H9 (cell line): ENCODE measurements at regions not wholly inside any gene's neighbourhood (a gene's known extent, or its start where the extent isn't known, plus 50 kb on each side); places are given as distances from the start of the nearest gene placed in this dataset.

Source experiments
- DNase-seq: peaks from one replicate; pipeline ENCODE4 v3.0.0-alpha.2; 2017
- H2AFZ ChIP-seq: one replicate; pipeline ENCODE4 v1.6.1; 2013; ENCODE audit warnings: mild to moderate bottlenecking, low read length, control low read depth, moderate library complexity
- H2AK5ac ChIP-seq: 2 replicates; pipeline ENCODE4 v1.6.1; 2013; ENCODE audit warnings: low read length, control low read depth, mixed read lengths; ENCODE audit not compliant: insufficient read length
- H2BK120ac ChIP-seq: one replicate; pipeline ENCODE4 v1.6.1; 2013; ENCODE audit warnings: low read depth, mild to moderate bottlenecking, low read length, control low read depth, inconsistent platforms; ENCODE audit not compliant: poor library complexity, severe bottlenecking
- H2BK12ac ChIP-seq: 2 replicates; pipeline ENCODE4 v1.6.1; 2013; ENCODE audit warnings: low read length, control low read depth, mixed read lengths, low read depth; ENCODE audit not compliant: insufficient read length
- H2BK15ac ChIP-seq: 2 replicates; pipeline ENCODE4 v1.6.1; 2013; ENCODE audit warnings: low read depth, low read length, control low read depth
- H2BK20ac ChIP-seq: one replicate; pipeline ENCODE4 v1.6.1; 2013; ENCODE audit warnings: low read depth, mild to moderate bottlenecking, low read length, control low read depth, inconsistent platforms; ENCODE audit not compliant: poor library complexity, severe bottlenecking
- H2BK5ac ChIP-seq: 2 replicates; pipeline ENCODE4 v1.6.1; 2013; ENCODE audit warnings: low read length, control low read depth, mixed read lengths; ENCODE audit not compliant: insufficient read length
- H3K14ac ChIP-seq: 2 replicates; pipeline ENCODE4 v1.6.1; 2013; ENCODE audit warnings: low read length, control low read depth; ENCODE audit not compliant: insufficient read depth
- H3K18ac ChIP-seq: 2 replicates; pipeline ENCODE4 v1.6.1; 2013; ENCODE audit warnings: low read depth, mild to moderate bottlenecking, mixed read lengths, low read length, control low read depth; ENCODE audit not compliant: insufficient read length
- H3K23ac ChIP-seq: 2 replicates; pipeline ENCODE4 v1.6.1; 2013; ENCODE audit warnings: low read length, control low read depth, mixed read lengths, low read depth; ENCODE audit not compliant: insufficient read length
- H3K23me2 ChIP-seq: 2 replicates; pipeline ENCODE4 v1.6.1; 2013; ENCODE audit warnings: low read depth, mild to moderate bottlenecking, mixed read lengths, low read length, control low read depth; ENCODE audit not compliant: insufficient read length, poor library complexity, severe bottlenecking
- H3K27ac ChIP-seq: 2 replicates; pipeline ENCODE4 v1.5.1; 2013; ENCODE audit warnings: low read length, control low read depth, mixed read lengths, low read depth; ENCODE audit not compliant: insufficient read length
- H3K27me3 ChIP-seq: 2 replicates; pipeline ENCODE4 v1.6.1; 2013; ENCODE audit warnings: low read length, control low read depth, inconsistent platforms; ENCODE audit not compliant: insufficient read depth
- H3K4ac ChIP-seq: 2 replicates; pipeline ENCODE4 v1.6.1; 2013; ENCODE audit warnings: low read depth, mild to moderate bottlenecking, control low read depth, inconsistent platforms, low read length, moderate library complexity
- H3K4me1 ChIP-seq: 2 replicates; pipeline ENCODE4 v1.6.1; 2013; ENCODE audit warnings: low read length, control low read depth, inconsistent platforms; ENCODE audit not compliant: insufficient read depth
- H3K4me2 ChIP-seq: 2 replicates; pipeline ENCODE4 v1.6.1; 2013; ENCODE audit warnings: low read length, control low read depth, mixed read lengths; ENCODE audit not compliant: insufficient read length, insufficient read depth
- H3K56ac ChIP-seq: 2 replicates; pipeline ENCODE4 v1.6.1; 2013; ENCODE audit warnings: low read depth, mild to moderate bottlenecking, mixed read lengths, low read length, control low read depth; ENCODE audit not compliant: insufficient read length
- H3K79me1 ChIP-seq: 2 replicates; pipeline ENCODE4 v1.6.1; 2013; ENCODE audit warnings: low read depth, mild to moderate bottlenecking, moderate library complexity, low read length, control low read depth, inconsistent platforms; ENCODE audit not compliant: insufficient read depth, poor library complexity, severe bottlenecking
- H3K79me2 ChIP-seq: 2 replicates; pipeline ENCODE4 v1.6.1; 2013; ENCODE audit warnings: low read length, control low read depth, inconsistent platforms; ENCODE audit not compliant: insufficient read depth
- H3K9ac ChIP-seq: 2 replicates; pipeline ENCODE4 v1.6.1; 2013; ENCODE audit warnings: low read length, control low read depth, mixed read lengths; ENCODE audit not compliant: insufficient read length; ENCODE audit errors: extremely low read depth
- H3K9me3 ChIP-seq: one replicate; pipeline ENCODE4 v1.6.1; 2013; ENCODE audit warnings: low read depth, low read length, inconsistent platforms; ENCODE audit not compliant: control insufficient read depth
- H3T11ph ChIP-seq: one replicate; pipeline ENCODE4 v1.6.1; 2013; ENCODE audit warnings: mild to moderate bottlenecking, low read length, control low read depth, inconsistent platforms
- H4K20me1 ChIP-seq: one replicate; pipeline ENCODE4 v1.6.1; 2013; ENCODE audit not compliant: control insufficient read depth, insufficient read length, insufficient read depth
- H4K5ac ChIP-seq: 2 replicates; pipeline ENCODE4 v1.6.1; 2013; ENCODE audit warnings: low read depth, mild to moderate bottlenecking, mixed read lengths, low read length, control low read depth; ENCODE audit not compliant: insufficient read length
- H4K8ac ChIP-seq: replicated peaks from 2 replicates; pipeline ENCODE4 v1.6.1; 2013; ENCODE audit warnings: low read length, control low read depth, mixed read lengths, low read depth; ENCODE audit not compliant: insufficient read length
- H4K91ac ChIP-seq: 2 replicates; pipeline ENCODE4 v1.6.1; 2013; ENCODE audit warnings: low read depth, mild to moderate bottlenecking, moderate library complexity, mixed read lengths, low read length, control low read depth; ENCODE audit not compliant: insufficient read length
- H3K27ac Mint-ChIP-seq, 3 experiments: 2 replicates in 2 of 3; 3 replicates in 1 of 3; pipeline ENCODE4 v1.8.0; 2020 to 2021; ENCODE audit warnings: mixed read lengths in 3 of 3, mild to moderate bottlenecking in 1 of 3, moderate library complexity in 1 of 3
- H3K27me3 Mint-ChIP-seq: 2 replicates; pipeline ENCODE4 v1.8.0; 2021; ENCODE audit warnings: low read depth, mild to moderate bottlenecking, moderate library complexity, mixed read lengths
- H3K36me3 Mint-ChIP-seq, 3 experiments: 2 replicates in 2 of 3; 3 replicates in 1 of 3; pipeline ENCODE4 v1.8.0; 2020 to 2021; ENCODE audit warnings: low read depth in 3 of 3, mixed read lengths in 3 of 3; ENCODE audit not compliant: insufficient read depth in 1 of 3
- H3K4me1 Mint-ChIP-seq, 2 experiments: 2 replicates each; pipeline ENCODE4 v1.8.0; 2020; ENCODE audit warnings: mixed read lengths in 2 of 2
- H3K4me3 Mint-ChIP-seq, 2 experiments: 2 replicates in 1 of 2; 3 replicates in 1 of 2; pipeline ENCODE4 v1.8.0; 2020 to 2021; ENCODE audit warnings: mild to moderate bottlenecking in 2 of 2, mixed read lengths in 2 of 2, moderate library complexity in 1 of 2
- H3K9me3 Mint-ChIP-seq, 2 experiments: 2 replicates in 1 of 2; 3 replicates in 1 of 2; pipeline ENCODE4 v1.8.0; 2020; ENCODE audit warnings: mild to moderate bottlenecking in 2 of 2, mixed read lengths in 2 of 2, moderate library complexity in 1 of 2
- CTCF ChIP-seq: fragments of 200-600 bp; sonication (generic); conservative IDR thresholded peaks from 3 replicates; pipeline ENCODE4 v1.8.0; 2021; ENCODE audit warnings: antibody characterized with exemption, mild to moderate bottlenecking
- WGBS: extraction: QIAGEN DNeasy Blood & Tissue Kit; methylation state at CpG from one replicate; pipeline ENCODE4 v1.1.7; 2013; ENCODE audit warnings: missing lambda C conversion rate, low lambda C conversion rate, mixed read lengths; ENCODE audit not compliant: insufficient read length; ENCODE audit errors: extremely low coverage; 5-methylcytosine and 5-hydroxymethylcytosine counted together

GRCh38 chr7:67597161-67597560 lies 600.5 kb downstream of the TYW1 start:
- peak overlapping the region in 1 of 3 experiments; percentile 26; a peak in 1 of 7 replicates for H3K27ac Mint-ChIP-seq
- no peak overlapping the region for H3K4me3 Mint-ChIP-seq
- Histone ChIP-seq H3K14ac (no peak overlapping the region), H4K5ac (no peak overlapping the region), H3K4me2 (no peak overlapping the region), H3K79me1 (no peaks in the 10 kb centered on the region), H2BK15ac (no peak overlapping the region), H3K27me3 (no peaks in the 10 kb centered on the region), H4K91ac (no peak overlapping the region), H3K4ac (no peak overlapping the region), H4K20me1 (no peaks in the 10 kb centered on the region), H2BK5ac (no peak overlapping the region), H2BK120ac (no peak overlapping the region), H2BK20ac (no peak overlapping the region), H3K56ac (no peak overlapping the region), H3K4me1 (peaks cover 2% of the 10 kb centered on the region; the same call in 1 of the 2 replicates), H4K8ac (no peak overlapping the region), H3K18ac (no peak overlapping the region), H3K23me2 (no peaks in the 10 kb centered on the region), H3T11ph (no peak overlapping the region), H3K79me2 (no peaks in the 10 kb centered on the region), H3K9ac (no peak overlapping the region), H3K9me3 (no peaks in the 10 kb centered on the region), H2BK12ac (no peak overlapping the region), H2AFZ (no peak overlapping the region), H3K27ac (no peak overlapping the region), H2AK5ac (no peak overlapping the region), H3K23ac (no peak overlapping the region)
- TF ChIP-seq CTCF: no peak
- DNase-seq: no peak
- no peaks in the 10 kb centered on the region for H3K36me3 Mint-ChIP-seq
- WGBS: no CpG with 5 or more reads among the region's 3 CpGs
- no peaks in the 10 kb centered on the region for H3K9me3 Mint-ChIP-seq
- peaks cover 8% of the 10 kb centered on the region in 2 experiments for H3K4me1 Mint-ChIP-seq
- peaks cover 17% of the 10 kb centered on the region for H3K27me3 Mint-ChIP-seq
